ENCODE measurements at regions not wholly inside any gene's neighbourhood (a gene's known extent, or its start where the extent isn't known, plus 50 kb on each side); places are given as distances from the start of the nearest gene placed in this dataset.

GRCh38 chr4:125928652-125929051 is 613.9 kb downstream of the FAT4 start:
- TF ChIP-seq CTCF (IDR thresholded peaks at IDR 0.05; ENCODE audit: low read depth, low read length) (no peak), EZH2phosphoT487 (IDR thresholded peaks at IDR 0.05; ENCODE audit: low read depth) (no peak)
